ENCODE measurements at regions not wholly inside any gene's neighbourhood (a gene's known extent, or its start where the extent isn't known, plus 50 kb on each side); places are given as distances from the start of the nearest gene placed in this dataset.

DNA sequence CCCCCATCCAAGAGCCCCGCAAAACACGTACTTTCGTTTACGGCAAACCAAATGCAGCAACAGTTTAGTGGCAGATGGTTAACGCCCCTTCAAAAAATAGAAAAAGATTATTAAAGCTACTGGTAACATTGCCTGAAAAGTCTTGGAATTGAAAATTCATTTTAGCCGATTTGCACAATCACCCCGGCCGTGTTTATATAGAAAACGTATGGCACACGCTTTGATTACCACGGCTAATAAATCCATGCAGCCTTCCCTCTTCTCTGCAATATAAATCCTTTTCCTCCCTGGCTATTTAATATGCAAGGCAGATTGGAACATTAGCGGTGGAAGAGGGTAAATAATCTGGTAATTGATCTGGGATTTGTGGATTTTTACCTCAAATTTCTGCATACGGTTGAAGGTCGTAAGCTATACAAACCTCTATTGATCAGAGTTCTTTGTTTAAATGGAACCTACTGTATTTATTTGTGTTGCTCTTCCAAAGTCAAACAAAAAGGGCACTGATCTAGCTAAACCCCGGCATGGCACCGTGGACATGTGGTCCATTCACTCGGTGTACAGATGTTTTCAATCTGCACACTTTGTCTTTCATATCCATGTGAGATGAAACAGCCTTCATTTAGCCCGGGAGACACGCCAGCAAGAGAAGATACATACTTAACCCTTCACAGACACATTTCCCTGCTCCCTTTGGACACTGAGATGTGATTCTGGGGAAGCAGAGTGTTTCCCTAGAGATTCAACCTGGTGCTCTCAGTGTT, 238.1 kb upstream of the MAF start:
- TF ChIP-seq CTCF (IDR thresholded peaks at IDR 0.05; ENCODE audit: insufficient read depth, low read length, poor library complexity, severe bottlenecking) (no peak), EZH2phosphoT487 (conservative IDR thresholded peaks at IDR 0.05; ENCODE audit: low read length) (no peak)

Measured in SU-DHL-6 (cell line).